ENCODE measurements at regions not wholly inside any gene's neighbourhood (a gene's known extent, or its start where the extent isn't known, plus 50 kb on each side); places are given as distances from the start of the nearest gene placed in this dataset.

GRCh38 chr10:131576341-131577177, 265.0 kb upstream of the TCERG1L start:
- Mint-ChIP-seq H3K36me3 (no peaks in the 10 kb centered on the region), H3K9me3 (peaks cover 0 to 3% (median 0%) of the 10 kb centered on the region in 7 donors), H3K27ac (no peak overlapping the region), H3K4me1 (no peaks in the 10 kb centered on the region), H3K27me3 (ENCODE audit: low read depth in 3 of 3) (peaks cover 2 to 3% (median 3%) of the 10 kb centered on the region in 3 donors), H3K4me3 (no peak overlapping the region)
- Histone ChIP-seq H3K27ac (ENCODE audit: low read depth in 1 of 2, low read length in 2 of 2) (no peak overlapping the region), H3K27me3 (ENCODE audit: control insufficient read depth in 2 of 2, insufficient read depth in 2 of 2, low read length in 2 of 2) (no peaks in the 10 kb centered on the region), H3K36me3 (replicated peaks in 1 of 2; ENCODE audit: control insufficient read depth in 1 of 2, insufficient read depth in 2 of 2, low read length in 2 of 2) (no peaks in the 10 kb centered on the region), H2AFZ (ENCODE audit: insufficient read depth, low read depth, low read length, poor library complexity, severe bottlenecking) (no peak overlapping the region), H3K9me3 (replicated peaks in 1 of 2; ENCODE audit: control insufficient read depth in 1 of 2, insufficient read depth in 1 of 2, low read length in 2 of 2) (no peaks in the 10 kb centered on the region), H4K20me1 (ENCODE audit: insufficient read depth, low read length) (no peaks in the 10 kb centered on the region), H3K4me1 (ENCODE audit: control insufficient read depth in 1 of 2, insufficient read depth in 2 of 2, low read length in 2 of 2) (no peaks in the 10 kb centered on the region), H3K4me2 (replicated peaks; ENCODE audit: extremely low read depth, low read length, poor library complexity, severe bottlenecking) (no peak overlapping the region), H3K9ac (ENCODE audit: insufficient read depth, low read length, poor library complexity, severe bottlenecking) (no peak overlapping the region), H3K79me2 (ENCODE audit: insufficient read depth, low read length) (no peaks in the 10 kb centered on the region), H3K4me3 (replicated peaks in 1 of 3; ENCODE audit: low read depth in 2 of 3, low read length in 3 of 3) (no peak overlapping the region)
- DNase-seq = no peak
- intact Hi-C loops (cut with micrococcal nuclease) = no loop called here
- TF ChIP-seq CTCF (IDR thresholded peaks at IDR 0.05) = no peak
- 81% methylated on average over 22 of the region's 25 CpGs for WGBS (ENCODE audit: insufficient coverage)

- H3K4me3 ChIP-seq (replicated peaks in 1 of 3; ENCODE audit: low read depth in 2 of 3, low read length in 3 of 3) = no peak overlapping the region
- no peak overlapping the region for H3K4me2 ChIP-seq (replicated peaks; ENCODE audit: extremely low read depth, low read length, poor library complexity, severe bottlenecking)
- no peak for TF ChIP-seq CTCF (IDR thresholded peaks at IDR 0.05)
- Mint-ChIP-seq H3K4me3 (no peak overlapping the region), H3K4me1 (no peaks in the 10 kb centered on the region), H3K27ac (no peak overlapping the region), H3K36me3 (no peaks in the 10 kb centered on the region), H3K27me3 (ENCODE audit: low read depth in 3 of 3) (peaks cover 3 to 4% (median 3%) of the 10 kb centered on the region in 3 donors), H3K9me3 (peaks cover 0 to 5% (median 0%) of the 10 kb centered on the region in 7 donors)
- 25% methylated on average over 2 of the region's 9 CpGs for WGBS (ENCODE audit: insufficient coverage)
- no peak overlapping the region for H2AFZ ChIP-seq (ENCODE audit: insufficient read depth, low read depth, low read length, poor library complexity, severe bottlenecking)
- intact Hi-C loops (cut with micrococcal nuclease) = no loop called here
- H3K4me1 ChIP-seq (ENCODE audit: control insufficient read depth in 1 of 2, insufficient read depth in 2 of 2, low read length in 2 of 2) = no peaks in the 10 kb centered on the region
- DNase-seq = no peak
- no peaks in the 10 kb centered on the region for H4K20me1 ChIP-seq (ENCODE audit: insufficient read depth, low read length)
- H3K79me2 ChIP-seq (ENCODE audit: insufficient read depth, low read length) = no peaks in the 10 kb centered on the region
- no peak overlapping the region for H3K9ac ChIP-seq (ENCODE audit: insufficient read depth, low read length, poor library complexity, severe bottlenecking)
- no peaks in the 10 kb centered on the region for H3K9me3 ChIP-seq (replicated peaks in 1 of 2; ENCODE audit: control insufficient read depth in 1 of 2, insufficient read depth in 1 of 2, low read length in 2 of 2)
- no peak overlapping the region for H3K27ac ChIP-seq (ENCODE audit: low read depth in 1 of 2, low read length in 2 of 2)
- H3K27me3 ChIP-seq (ENCODE audit: control insufficient read depth in 2 of 2, insufficient read depth in 2 of 2, low read length in 2 of 2) = no peaks in the 10 kb centered on the region
- H3K36me3 ChIP-seq (replicated peaks in 1 of 2; ENCODE audit: control insufficient read depth in 1 of 2, insufficient read depth in 2 of 2, low read length in 2 of 2) = no peaks in the 10 kb centered on the region
Observed at GRCh38 chr10:131577178-131577555, 265.6 kb upstream of the TCERG1L start.

Measured in CD14-positive monocyte (primary cell).